AG09309 (cell line): ENCODE measurements at regions not wholly inside any gene's neighbourhood (a gene's known extent, or its start where the extent isn't known, plus 50 kb on each side); places are given as distances from the start of the nearest gene placed in this dataset.

Experiments used
- DNase-seq: peaks from one replicate; pipeline ENCODE4 v3.0.0-alpha.2; 2010; ENCODE audit warnings: low read depth
- H3K4me3 ChIP-seq: 2 replicates; pipeline ENCODE4 v1.5.1; 2011; ENCODE audit warnings: mild to moderate bottlenecking, low read depth, low read length, moderate library complexity; ENCODE audit not compliant: control insufficient read depth
- CTCF ChIP-seq: IDR thresholded peaks from 2 replicates; pipeline ENCODE4 v1.5.1; 2011; ENCODE audit warnings: mild to moderate bottlenecking, low read depth, low read length, inconsistent platforms; ENCODE audit not compliant: insufficient read depth, control insufficient read depth; ENCODE audit errors: missing control alignments

DNA sequence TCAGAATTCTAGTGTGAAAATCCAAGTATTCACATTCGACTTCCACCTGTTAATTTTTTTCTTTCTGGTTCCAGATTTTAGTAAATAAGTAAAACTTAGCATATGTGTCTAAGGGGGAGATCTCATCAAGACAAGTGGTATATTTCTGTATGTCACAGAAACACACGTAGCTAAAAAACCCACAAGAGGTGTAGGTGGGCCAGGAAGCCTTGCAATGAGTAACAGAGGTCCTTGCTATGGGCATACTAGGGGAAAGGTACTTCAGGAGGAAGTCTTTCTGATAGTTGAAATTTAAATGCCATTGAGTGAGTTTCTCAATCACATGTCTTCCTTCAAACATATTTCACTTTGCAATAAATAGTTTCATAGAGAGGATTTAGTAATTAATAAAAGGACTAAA is 315.8 kb downstream of the MID1IP1 start:
- no peak overlapping the region for H3K4me3 ChIP-seq
- TF ChIP-seq CTCF = no peak
- DNase-seq = no peak

GRCh38 chrX:39121903-39122302 is 320.6 kb downstream of the MID1IP1 start:
- H3K4me3 ChIP-seq = no peak overlapping the region
- no peak for DNase-seq
- TF ChIP-seq CTCF = no peak

- no peak for TF ChIP-seq CTCF
- DNase-seq = no peak
- H3K4me3 ChIP-seq = no peak overlapping the region
Measured at GRCh38 chrX:39125834-39126233, 324.6 kb downstream of the MID1IP1 start.

GRCh38 chrX:39133971-39134370 is 332.7 kb downstream of the MID1IP1 start:
- H3K4me3 ChIP-seq = no peak overlapping the region
- no peak for TF ChIP-seq CTCF
- DNase-seq = no peak

GRCh38 chrX:39137363-39137954 is 336.2 kb downstream of the MID1IP1 start:
- no peak for DNase-seq
- TF ChIP-seq CTCF = no peak
- no peak overlapping the region for H3K4me3 ChIP-seq

DNA sequence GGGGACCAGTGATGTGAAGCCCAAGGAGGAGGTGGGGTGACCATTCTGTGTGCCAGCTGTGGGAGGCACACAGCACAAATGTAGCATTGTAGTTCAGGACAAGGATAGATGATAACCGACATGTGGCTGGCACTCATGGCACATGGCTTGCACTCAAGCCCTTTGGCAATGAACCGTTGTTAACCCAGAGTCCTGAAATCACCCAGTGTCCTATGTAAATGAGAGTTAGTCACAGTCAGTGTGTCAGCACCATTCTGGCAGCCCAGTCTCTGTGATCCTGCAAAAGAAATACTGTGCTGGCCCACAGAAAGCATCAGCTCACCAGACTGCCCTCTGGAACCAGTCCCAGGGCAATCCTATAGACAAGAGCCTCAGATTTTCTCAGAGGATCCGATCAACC is 339.3 kb downstream of the MID1IP1 start:
- DNase-seq = no peak
- no peak overlapping the region for H3K4me3 ChIP-seq
- no peak for TF ChIP-seq CTCF

DNA sequence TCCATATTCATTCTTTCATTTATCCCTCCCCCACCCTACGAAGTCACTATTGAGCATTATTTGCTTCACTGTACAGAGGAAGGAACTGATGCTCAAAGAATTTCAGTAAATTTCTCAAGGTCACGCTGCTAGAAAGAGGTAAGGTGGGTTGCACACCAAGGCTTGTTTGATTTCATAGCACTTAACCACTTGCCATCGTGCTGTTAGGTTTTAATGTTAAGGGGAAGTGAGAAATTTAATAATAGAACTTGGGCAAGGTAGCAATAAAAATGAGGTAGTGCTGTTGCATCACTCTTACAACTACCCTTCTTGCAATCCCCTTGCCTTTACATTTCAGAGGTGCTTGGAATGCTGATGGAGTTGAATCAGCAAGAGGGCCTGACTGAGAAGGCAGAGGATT is 343.1 kb downstream of the MID1IP1 start:
- H3K4me3 ChIP-seq = no peak overlapping the region
- no peak for TF ChIP-seq CTCF
- DNase-seq = no peak
